ELR (cell line): ENCODE measurements at regions not wholly inside any gene's neighbourhood (a gene's known extent, or its start where the extent isn't known, plus 50 kb on each side); places are given as distances from the start of the nearest gene placed in this dataset.

Source experiments
- DNase-seq: peaks from one replicate; pipeline ENCODE4 v3.0.0-alpha.2; 2015; ENCODE audit warnings: low read depth

DNA sequence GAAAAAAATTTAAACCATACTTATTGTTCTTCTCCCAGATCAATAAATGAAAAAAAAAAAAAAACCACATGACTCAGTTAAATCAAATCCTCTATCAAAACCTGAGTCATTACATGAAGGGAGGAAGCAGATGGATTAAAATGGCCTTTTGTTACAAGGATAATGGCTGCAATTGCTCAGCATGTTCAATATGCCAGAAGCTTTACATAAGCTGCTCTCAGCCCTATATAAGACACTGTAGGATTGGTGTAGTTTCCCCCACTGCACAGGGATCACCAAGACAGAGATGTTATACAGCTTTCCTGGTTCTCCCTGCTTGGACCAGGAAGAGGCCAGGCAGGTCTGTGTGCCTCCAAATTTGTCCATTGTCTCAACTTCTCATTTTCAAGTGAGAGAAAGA, 101.6 kb upstream of the MAP1B start:
- no peak for DNase-seq

DNA sequence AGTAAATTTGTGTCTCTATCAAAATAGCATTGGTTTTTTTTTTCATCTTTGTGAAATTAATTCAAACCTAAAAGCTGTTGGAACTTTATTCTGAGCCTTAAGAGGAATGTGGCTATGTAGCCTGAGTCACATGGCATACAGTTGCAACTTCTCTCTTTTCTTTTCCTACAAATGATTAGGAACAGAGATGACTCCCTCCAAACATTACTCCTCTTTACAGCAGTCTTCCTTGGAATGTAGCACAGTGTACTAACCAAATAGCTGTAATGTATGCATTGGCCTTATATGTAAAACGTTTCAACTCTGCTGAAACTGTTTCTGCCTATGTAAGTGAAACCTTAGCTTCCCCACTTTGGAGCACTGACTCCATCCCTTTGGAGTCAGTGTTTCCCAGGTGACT, 100.9 kb upstream of the MAP1B start:
- DNase-seq = peak; percentile 8

- DNase-seq = no peak
Measured at GRCh38 chr5:72007336-72008111, 99.8 kb upstream of the MAP1B start.

DNA sequence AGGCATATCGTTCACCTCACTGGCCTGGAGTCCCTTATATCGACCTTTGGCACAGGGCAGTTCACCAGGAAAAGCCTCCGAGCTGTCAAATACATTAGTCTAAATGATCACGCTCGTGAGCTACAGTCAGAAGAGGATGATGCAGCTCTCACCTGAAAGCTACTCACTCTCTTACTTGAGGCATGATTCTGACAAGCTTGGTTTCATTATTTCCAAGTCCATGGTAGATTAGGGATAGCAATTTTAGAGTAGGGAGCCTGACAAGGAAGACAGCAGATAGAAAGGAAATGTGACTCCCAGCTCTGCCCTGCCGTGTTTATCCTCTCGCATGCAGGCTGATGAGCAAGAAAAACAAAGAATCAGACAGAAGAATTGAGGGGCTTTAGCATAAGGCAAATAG, 98.0 kb upstream of the MAP1B start:
- no peak for DNase-seq

DNA sequence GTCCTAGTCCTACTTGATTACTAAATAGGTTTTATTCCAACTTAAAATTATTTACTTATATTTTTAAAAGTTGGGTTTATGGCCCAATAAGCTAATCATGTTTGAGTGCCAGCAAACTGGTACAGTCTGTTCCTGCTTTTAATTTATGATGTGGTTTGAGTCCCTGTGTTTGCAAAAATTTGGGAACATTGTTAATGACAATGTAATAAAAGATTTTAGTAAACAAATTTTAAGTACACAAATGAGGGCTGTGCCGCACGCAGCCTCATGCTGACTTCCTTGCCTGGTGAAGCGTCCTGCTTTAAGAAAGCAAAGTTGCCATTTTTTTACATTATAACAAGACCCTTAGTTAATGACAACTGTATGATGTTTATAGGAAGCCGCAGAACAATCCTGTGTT, 96.8 kb upstream of the MAP1B start:
- no peak for DNase-seq

- DNase-seq = no peak
Measured at GRCh38 chr5:72012906-72013305, 94.4 kb upstream of the MAP1B start.

GRCh38 chr5:72013766-72014624, 93.3 kb upstream of the MAP1B start:
- no peak for DNase-seq

DNA sequence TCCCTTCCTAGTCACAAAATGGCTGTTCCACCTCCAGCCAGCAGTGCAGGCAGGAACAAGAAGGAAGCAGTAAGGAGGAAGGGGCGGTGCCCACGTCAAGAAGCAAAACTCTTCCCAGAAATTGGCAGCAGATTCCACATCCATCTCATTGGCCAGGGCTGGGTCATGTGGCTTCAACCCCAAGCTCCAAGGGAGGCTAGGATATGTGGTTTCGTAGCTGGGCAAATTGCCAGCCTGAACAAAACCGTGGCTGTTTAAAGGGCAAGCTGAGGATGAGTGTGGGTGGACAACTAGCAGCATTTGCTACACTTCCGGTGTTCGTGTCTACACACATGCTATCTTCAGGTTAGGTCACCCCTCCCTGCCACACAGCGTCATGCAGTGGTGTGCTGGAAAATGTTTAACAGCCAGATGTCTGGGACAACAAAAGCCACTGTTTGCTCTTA, 92.1 kb upstream of the MAP1B start:
- DNase-seq = peak; percentile 37

DNA sequence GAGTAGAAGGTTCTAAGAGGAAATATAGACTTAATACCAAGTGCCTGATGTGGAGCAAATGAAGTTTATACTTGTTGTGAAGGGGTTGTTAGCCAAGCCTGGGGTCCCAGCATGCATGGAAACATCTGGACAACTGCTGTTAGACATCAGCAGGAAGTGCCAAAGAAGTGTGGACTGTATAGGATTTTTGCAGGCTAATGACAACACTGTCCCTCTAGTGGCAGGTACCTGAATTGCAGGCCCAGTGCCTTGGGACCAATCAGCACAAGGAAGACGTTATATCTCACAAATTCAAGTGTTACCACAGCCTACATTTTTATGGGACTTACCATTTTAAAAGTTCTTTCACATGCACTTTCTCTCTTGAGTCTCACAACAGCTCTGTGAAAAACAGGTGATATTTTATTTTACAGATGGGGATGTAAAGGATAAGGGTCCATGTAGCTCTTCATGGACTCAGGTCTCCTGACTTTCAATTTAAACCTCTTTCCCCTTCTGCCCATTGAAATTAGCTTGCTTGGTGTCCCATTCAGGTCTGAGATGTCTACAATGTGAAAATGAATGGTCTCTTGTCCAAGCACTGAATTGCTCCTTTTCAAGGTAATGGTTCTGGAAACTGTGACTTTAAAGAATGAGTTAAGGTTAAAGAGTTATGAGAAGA, 89.0 kb upstream of the MAP1B start:
- peak; percentile 62 for DNase-seq

DNA sequence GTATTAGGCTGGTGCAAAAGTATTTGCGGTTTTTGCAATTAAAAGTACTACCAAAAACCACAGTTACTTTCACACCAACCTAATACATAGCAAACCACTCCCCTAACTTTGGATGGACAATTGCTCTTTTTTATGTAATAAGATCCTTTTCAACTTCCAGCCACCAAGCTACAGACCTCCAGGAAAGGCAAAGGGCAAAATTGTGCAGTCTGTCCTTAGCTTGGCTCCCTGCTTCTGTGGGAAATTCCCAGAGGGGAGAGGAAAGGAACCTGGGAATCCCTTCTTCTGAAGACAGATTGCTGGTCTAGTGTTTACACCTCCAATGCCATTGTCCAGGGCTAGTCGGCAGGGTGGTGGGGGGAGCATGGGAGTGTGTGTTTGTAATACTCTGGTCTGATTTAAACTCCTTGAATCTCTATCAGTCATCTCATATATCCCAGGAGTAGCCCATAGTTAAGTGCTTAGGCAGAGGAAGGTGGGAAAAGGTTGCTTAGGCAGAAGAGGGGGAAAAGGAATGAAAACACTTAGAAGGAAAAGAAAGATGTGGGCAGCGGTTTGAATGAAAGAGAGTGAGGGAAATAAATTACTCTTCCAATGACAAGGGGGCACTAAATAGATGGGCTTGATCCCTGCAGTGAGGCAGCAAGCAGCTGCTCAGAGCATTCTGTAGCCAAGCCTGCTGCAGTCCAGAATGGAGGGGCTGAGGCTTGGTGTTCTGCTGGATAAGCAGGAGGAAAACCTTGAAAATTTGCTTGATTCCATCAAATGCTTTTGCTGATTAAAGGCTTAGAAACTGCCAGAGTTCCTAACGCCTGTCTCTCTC, 86.9 kb upstream of the MAP1B start:
- no peak for DNase-seq

DNA sequence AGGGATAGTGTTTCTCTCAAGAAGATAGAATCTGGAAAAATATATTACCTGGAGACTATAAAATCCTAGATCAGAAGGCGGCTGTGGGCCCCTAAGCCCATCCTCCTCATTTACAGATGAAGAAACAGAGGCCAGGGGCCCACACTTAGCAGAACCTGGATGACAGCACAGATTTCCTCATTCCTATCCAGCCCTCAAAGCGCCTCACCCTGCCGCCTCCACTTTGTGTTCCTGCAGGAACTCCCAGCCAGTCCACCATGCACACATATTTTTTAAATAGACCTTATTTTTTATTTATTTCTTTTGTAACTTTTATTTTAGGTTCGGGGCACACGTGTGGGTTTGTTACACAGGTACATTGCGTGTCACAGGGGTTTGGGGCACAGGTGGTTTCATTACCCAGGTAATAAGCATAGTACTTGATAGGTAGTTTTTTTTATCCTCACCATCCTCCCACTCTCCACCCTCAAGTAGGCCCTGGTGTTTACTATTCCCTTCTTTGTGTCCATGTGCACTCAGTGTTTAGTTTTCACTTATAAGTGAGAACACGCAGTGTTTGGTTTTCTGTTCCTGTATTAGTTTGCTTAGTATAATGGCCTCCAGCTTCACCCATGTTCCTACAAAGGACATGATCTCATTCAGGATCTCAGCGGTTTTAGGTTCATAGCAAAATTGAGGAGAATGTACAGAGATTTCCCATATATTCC, 85.5 kb upstream of the MAP1B start:
- no peak for DNase-seq

DNA sequence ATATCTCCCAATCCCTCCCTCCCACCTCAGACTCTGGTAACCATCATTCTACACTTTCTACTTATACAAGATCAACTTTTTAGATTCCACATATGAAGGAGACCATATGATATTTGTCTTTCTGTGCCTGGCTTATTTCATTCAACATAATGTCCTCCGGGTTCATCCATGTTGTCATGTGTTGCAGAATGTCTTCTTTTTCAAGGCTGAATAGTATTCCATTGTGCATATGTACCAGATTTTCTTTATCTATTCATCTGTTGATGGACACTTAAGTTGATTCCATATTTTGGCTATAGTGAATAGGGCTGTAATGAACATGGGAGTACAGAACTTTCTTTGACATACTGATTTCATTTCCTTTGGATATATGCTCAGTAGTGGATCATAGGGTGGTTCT, 78.9 kb upstream of the MAP1B start:
- no peak for DNase-seq

DNA sequence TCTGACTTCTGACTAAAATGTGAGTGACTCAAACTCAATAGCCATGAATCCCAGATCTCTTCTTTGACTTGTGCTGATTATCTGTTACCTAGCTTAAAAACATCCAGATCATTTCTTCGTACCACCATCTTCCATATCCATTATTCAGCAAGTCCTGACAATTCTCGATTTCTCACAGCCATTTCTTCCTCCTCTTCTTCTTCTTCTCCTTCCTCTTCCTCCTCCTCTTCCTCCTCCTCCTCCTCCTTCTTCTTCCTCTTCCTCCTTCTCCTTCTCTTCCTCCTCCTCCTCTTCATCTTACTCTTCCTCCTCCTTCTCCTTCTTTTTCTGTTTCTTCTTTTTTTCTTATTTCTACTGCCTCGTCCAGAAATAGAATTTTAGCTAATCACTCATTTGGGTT, 77.0 kb upstream of the MAP1B start:
- DNase-seq = no peak

GRCh38 chr5:72032788-72033187, 74.5 kb upstream of the MAP1B start:
- no peak for DNase-seq

DNA sequence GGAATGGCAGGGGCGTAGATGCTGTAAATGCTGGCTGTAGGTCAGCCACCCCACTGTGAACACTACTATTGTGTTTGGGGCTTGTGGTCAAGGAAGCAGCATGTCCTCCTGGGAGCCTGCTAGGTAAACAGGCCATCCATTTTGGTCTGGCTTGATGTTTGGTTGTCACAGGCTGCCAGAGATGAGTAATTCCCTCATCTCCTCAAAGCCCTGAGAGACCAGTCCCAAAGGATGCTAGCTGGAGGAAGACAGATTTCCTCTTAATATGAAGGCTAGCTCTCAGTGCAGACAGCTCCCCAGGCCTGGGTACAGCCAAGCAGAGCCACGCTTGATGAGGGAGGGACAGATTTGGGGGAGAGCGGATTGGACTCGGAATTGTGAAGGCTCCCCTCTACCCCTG, 72.5 kb upstream of the MAP1B start:
- no peak for DNase-seq

- no peak for DNase-seq
Measured at GRCh38 chr5:72035831-72036230, 71.4 kb upstream of the MAP1B start.

GRCh38 chr5:72036951-72037350, 70.3 kb upstream of the MAP1B start:
- DNase-seq = peak; percentile 55

- DNase-seq = no peak
Measured at GRCh38 chr5:72040513-72040912, 66.8 kb upstream of the MAP1B start.

GRCh38 chr5:72041654-72042053, 65.6 kb upstream of the MAP1B start:
- no peak for DNase-seq

GRCh38 chr5:72042097-72042496, 65.2 kb upstream of the MAP1B start:
- no peak for DNase-seq

DNA sequence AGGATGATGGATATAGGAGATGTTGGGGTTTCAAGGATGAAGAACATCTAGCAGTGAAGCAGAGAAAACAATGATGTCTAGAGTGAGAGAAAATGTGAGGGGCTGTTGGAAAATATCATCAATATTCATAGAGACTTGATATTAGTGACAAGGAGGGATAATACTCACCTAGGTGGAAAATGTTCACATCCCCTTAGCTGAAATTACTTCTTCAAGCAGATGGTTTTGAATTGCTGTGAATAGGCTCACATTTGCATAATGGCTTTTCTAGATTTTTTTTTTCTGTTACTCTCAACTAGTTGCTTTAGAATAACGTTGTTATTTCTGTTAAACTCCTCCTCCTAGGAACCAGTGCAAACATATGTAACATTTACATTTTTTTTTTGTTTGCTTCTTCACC, 61.6 kb upstream of the MAP1B start:
- DNase-seq = no peak
